Progenitor cell of endocrine pancreas (in vitro differentiated cells): ENCODE measurements at regions not wholly inside any gene's neighbourhood (a gene's known extent, or its start where the extent isn't known, plus 50 kb on each side); places are given as distances from the start of the nearest gene placed in this dataset.

ENCODE experiments used
- DNase-seq: peaks from one replicate; pipeline ENCODE4 v3.0.0; 2021; ENCODE audit warnings: low spot score; ENCODE audit not compliant: unreplicated experiment
- H3K27ac Mint-ChIP-seq: 2 replicates; pipeline ENCODE4 v1.8.0; 2021; ENCODE audit warnings: mild to moderate bottlenecking, moderate library complexity, mixed read lengths
- H3K27me3 Mint-ChIP-seq: 2 replicates; pipeline ENCODE4 v1.8.0; 2021; ENCODE audit warnings: mixed read lengths
- H3K36me3 Mint-ChIP-seq: 2 replicates; pipeline ENCODE4 v1.8.0; 2022; ENCODE audit warnings: mixed read lengths; ENCODE audit not compliant: insufficient read depth
- H3K4me1 Mint-ChIP-seq: 2 replicates; pipeline ENCODE4 v1.8.0; 2021; ENCODE audit warnings: low read depth, mixed read lengths
- H3K4me3 Mint-ChIP-seq: 2 replicates; pipeline ENCODE4 v1.8.0; 2021; ENCODE audit warnings: low read depth, mild to moderate bottlenecking, moderate library complexity, mixed read lengths
- H3K9me3 Mint-ChIP-seq: 2 replicates; pipeline ENCODE4 v1.8.0; 2021; ENCODE audit warnings: low read depth, mixed read lengths
- CTCF ChIP-seq: fragments of 200-600 bp; sonication (generic); IDR thresholded peaks from one replicate; pipeline ENCODE4 v1.5.0; 2021; ENCODE audit warnings: antibody characterized with exemption, mild to moderate bottlenecking; ENCODE audit not compliant: unreplicated experiment

- peak overlapping the region; percentile 19 for H3K27ac Mint-ChIP-seq
- no peaks in the 10 kb centered on the region for H3K36me3 Mint-ChIP-seq
- no peaks in the 10 kb centered on the region for H3K27me3 Mint-ChIP-seq
- no peak for DNase-seq
- no peaks in the 10 kb centered on the region for H3K9me3 Mint-ChIP-seq
- no peak for TF ChIP-seq CTCF
- no peak overlapping the region for H3K4me3 Mint-ChIP-seq
- H3K4me1 Mint-ChIP-seq: peaks cover 21% of the 10 kb centered on the region
Observed at GRCh38 chr10:85311613-85312337, 983.4 kb downstream of the CCSER2 start.

GRCh38 chr10:85315657-85316056 is 987.3 kb downstream of the CCSER2 start:
- H3K9me3 Mint-ChIP-seq: no peaks in the 10 kb centered on the region
- peaks cover 37% of the 10 kb centered on the region for H3K4me1 Mint-ChIP-seq
- H3K27me3 Mint-ChIP-seq: no peaks in the 10 kb centered on the region
- TF ChIP-seq CTCF: no peak
- H3K4me3 Mint-ChIP-seq: no peak overlapping the region
- DNase-seq: no peak
- H3K36me3 Mint-ChIP-seq: no peaks in the 10 kb centered on the region
- no peak overlapping the region for H3K27ac Mint-ChIP-seq

- DNase-seq: no peak
- no peak for TF ChIP-seq CTCF
- no peaks in the 10 kb centered on the region for H3K27me3 Mint-ChIP-seq
- H3K4me3 Mint-ChIP-seq: no peak overlapping the region
- H3K9me3 Mint-ChIP-seq: no peaks in the 10 kb centered on the region
- H3K27ac Mint-ChIP-seq: no peak overlapping the region
- H3K4me1 Mint-ChIP-seq: peaks cover 35% of the 10 kb centered on the region
- H3K36me3 Mint-ChIP-seq: no peaks in the 10 kb centered on the region
Observed at GRCh38 chr10:85316276-85316675, 987.9 kb downstream of the CCSER2 start.

- Mint-ChIP-seq H3K36me3 (no peaks in the 10 kb centered on the region), H3K4me1 (peaks cover 27% of the 10 kb centered on the region), H3K27ac (no peak overlapping the region), H3K9me3 (no peaks in the 10 kb centered on the region), H3K4me3 (no peak overlapping the region), H3K27me3 (no peaks in the 10 kb centered on the region)
- no peak for TF ChIP-seq CTCF
- no peak for DNase-seq
Observed at GRCh38 chr10:85317827-85318226, 989.4 kb downstream of the CCSER2 start.

GRCh38 chr10:85318809-85319807 is 990.7 kb downstream of the CCSER2 start:
- no peak for DNase-seq
- Mint-ChIP-seq H3K9me3 (no peaks in the 10 kb centered on the region), H3K36me3 (no peaks in the 10 kb centered on the region), H3K4me1 (peaks cover 22% of the 10 kb centered on the region), H3K27ac (peak overlapping the region; percentile 37), H3K4me3 (no peak overlapping the region), H3K27me3 (no peaks in the 10 kb centered on the region)
- TF ChIP-seq CTCF: no peak
